WERI-Rb-1 (cell line): ENCODE measurements at regions not wholly inside any gene's neighbourhood (a gene's known extent, or its start where the extent isn't known, plus 50 kb on each side); places are given as distances from the start of the nearest gene placed in this dataset.

Source experiments
- DNase-seq: peaks from one replicate; pipeline ENCODE4 v3.0.0-alpha.2; 2020
- H3K27ac ChIP-seq: fragments of 250-450 bp; sonication (Bioruptor Pico); 2 replicates; pipeline ENCODE4 v1.5.1; 2020; ENCODE audit warnings: mild to moderate bottlenecking, moderate library complexity
- H3K27me3 ChIP-seq: fragments of 250-450 bp; sonication (Bioruptor Pico); 2 replicates; pipeline ENCODE4 v1.5.1; 2021; ENCODE audit warnings: mild to moderate bottlenecking, low read depth, moderate library complexity; ENCODE audit not compliant: insufficient read depth, severe bottlenecking
- H3K36me3 ChIP-seq: fragments of 250-450 bp; sonication (Bioruptor Pico); 2 replicates; pipeline ENCODE4 v1.5.1; 2020; ENCODE audit warnings: mild to moderate bottlenecking, moderate library complexity
- H3K4me3 ChIP-seq: 2 replicates; pipeline ENCODE4 v1.5.1; 2011; ENCODE audit warnings: low read depth, mild to moderate bottlenecking, control low read depth, low read length
- H3K9me3 ChIP-seq: fragments of 250-450 bp; sonication (Bioruptor Pico); 2 replicates; pipeline ENCODE4 v1.5.1; 2021; ENCODE audit warnings: mild to moderate bottlenecking, moderate library complexity; ENCODE audit not compliant: severe bottlenecking
- TF ChIP-seq, protein P1 (sequence below): IDR thresholded peaks from 2 replicates; pipeline ENCODE4 v1.5.1; 2011; ENCODE audit warnings: low read depth, mild to moderate bottlenecking, control low read depth, inconsistent platforms, low read length

DNA sequence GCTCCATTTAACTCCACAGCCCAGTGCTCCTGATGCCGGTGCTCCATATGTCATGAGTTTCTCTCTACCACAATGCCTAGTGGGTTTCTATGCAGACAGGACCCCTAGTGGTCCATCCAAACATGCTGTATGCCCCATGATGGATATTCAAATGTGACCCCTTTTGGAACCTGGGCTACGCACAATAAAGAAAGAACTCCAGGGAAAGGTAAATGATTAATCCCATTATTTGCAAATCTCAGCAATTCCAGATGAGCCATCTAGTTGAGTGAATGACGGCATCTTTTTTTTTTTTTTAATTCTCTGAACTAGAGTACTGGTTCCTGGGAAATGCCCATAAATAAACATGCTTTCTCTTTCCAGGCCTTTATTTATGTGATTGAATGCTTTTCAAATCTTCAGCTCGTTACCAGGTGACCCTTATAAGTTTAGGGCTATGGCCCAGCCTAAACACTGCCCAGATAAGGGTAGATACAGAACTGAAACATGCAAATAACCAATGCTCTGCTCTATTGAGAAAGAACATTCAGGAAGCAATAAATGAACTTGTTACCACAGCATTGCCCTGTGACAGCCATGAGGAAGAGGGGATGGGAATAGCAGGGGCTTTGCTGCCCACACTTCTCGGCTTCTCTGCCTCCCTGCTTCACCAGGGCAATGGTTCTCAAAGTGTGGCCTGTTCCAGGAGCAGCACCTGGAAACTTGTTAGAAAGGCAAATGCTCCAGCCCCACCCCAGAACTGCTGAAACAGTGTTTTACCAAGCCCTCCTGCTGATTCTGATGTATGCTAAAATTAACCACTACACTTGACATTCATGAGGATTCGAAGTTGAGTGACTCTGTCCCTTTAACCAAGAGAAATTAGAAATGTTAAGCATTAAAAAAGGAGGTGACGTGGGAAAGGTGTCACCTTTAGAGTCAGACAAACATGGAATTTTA is 151.7 kb downstream of the SEC16B start:
- Histone ChIP-seq H3K27ac (no peak overlapping the region), H3K9me3 (peaks cover 3% of the 10 kb centered on the region), H3K36me3 (no peaks in the 10 kb centered on the region), H3K27me3 (no peaks in the 10 kb centered on the region), H3K4me3 (no peak overlapping the region)
- TF ChIP-seq, protein P1, sequence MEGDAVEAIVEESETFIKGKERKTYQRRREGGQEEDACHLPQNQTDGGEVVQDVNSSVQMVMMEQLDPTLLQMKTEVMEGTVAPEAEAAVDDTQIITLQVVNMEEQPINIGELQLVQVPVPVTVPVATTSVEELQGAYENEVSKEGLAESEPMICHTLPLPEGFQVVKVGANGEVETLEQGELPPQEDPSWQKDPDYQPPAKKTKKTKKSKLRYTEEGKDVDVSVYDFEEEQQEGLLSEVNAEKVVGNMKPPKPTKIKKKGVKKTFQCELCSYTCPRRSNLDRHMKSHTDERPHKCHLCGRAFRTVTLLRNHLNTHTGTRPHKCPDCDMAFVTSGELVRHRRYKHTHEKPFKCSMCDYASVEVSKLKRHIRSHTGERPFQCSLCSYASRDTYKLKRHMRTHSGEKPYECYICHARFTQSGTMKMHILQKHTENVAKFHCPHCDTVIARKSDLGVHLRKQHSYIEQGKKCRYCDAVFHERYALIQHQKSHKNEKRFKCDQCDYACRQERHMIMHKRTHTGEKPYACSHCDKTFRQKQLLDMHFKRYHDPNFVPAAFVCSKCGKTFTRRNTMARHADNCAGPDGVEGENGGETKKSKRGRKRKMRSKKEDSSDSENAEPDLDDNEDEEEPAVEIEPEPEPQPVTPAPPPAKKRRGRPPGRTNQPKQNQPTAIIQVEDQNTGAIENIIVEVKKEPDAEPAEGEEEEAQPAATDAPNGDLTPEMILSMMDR: 0 out of 2 replicates have a peak, but pooled peaks have one; percentile 8
- no peak for DNase-seq

DNA sequence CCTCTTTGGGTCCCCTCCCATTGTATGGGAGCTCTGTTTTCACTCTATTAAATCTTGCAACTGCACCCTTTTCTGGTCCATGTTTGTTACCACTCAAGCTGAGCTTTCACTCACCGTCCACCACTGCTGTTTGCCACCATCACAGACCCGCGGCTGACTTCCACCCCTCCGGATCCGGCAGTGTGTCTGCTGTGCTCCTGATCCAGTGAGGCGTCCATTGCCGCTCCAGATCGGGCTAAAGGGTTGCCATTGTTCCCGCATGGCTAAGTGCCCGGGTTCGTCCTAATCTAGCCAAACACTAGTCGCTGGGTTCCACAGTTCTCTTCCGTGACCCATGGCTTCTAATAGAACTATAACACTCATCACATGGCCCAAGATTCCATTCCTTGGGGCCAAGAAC is 157.2 kb downstream of the SEC16B start:
- no peak for DNase-seq
- TF ChIP-seq, protein P1: no peak
- H3K27me3 ChIP-seq: peaks cover 2% of the 10 kb centered on the region
- peaks cover 7% of the 10 kb centered on the region for H3K9me3 ChIP-seq
- no peak overlapping the region for H3K27ac ChIP-seq
- H3K36me3 ChIP-seq: no peaks in the 10 kb centered on the region
- H3K4me3 ChIP-seq: no peak overlapping the region

DNA sequence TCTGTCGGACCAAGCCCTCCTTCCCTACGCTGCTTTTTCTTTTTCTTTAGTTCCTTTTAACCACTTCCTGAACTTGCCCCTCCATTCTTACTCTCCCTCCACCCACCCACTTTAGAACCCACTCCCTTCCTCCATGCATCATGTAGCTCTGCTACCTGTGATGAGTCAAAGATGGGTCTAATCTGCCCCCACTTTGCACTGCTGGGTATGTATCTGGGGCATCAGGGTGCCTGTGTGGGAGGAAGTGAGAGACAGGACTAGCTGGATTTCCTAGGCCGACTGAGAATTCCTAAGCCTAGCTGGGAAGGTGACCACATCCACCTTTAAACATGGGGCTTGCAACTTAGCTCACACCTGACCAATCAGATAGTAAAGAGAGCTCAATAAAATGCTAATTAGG is 157.7 kb downstream of the SEC16B start:
- no peak overlapping the region for H3K27ac ChIP-seq
- H3K4me3 ChIP-seq: no peak overlapping the region
- H3K9me3 ChIP-seq: peaks cover 8% of the 10 kb centered on the region
- peaks cover 2% of the 10 kb centered on the region for H3K27me3 ChIP-seq
- no peaks in the 10 kb centered on the region for H3K36me3 ChIP-seq
- no peak for DNase-seq
- TF ChIP-seq, protein P1: no peak

DNA sequence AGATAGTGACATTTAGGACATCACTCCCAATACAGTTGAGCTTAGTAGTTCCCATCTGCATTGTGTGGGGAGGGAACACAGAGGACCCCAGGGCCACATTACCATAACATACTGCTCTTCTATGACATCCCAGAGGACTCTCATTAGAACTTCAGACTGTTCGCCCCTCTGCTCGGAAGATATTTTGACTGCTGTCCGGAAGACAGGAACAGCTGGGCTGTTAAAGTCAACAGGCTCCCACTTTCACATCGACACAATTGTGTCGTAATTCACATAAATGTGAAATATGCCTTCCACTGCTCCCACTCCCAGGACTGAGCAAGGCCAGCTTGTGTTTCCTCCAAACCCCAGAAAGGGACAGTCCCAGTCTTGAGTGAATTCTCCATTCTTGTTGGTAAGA is 158.4 kb downstream of the SEC16B start:
- Histone ChIP-seq H3K36me3 (no peaks in the 10 kb centered on the region), H3K4me3 (no peak overlapping the region), H3K9me3 (peaks cover 11% of the 10 kb centered on the region), H3K27ac (no peak overlapping the region), H3K27me3 (peaks cover 2% of the 10 kb centered on the region)
- no peak for DNase-seq
- TF ChIP-seq, protein P1: no peak

DNA sequence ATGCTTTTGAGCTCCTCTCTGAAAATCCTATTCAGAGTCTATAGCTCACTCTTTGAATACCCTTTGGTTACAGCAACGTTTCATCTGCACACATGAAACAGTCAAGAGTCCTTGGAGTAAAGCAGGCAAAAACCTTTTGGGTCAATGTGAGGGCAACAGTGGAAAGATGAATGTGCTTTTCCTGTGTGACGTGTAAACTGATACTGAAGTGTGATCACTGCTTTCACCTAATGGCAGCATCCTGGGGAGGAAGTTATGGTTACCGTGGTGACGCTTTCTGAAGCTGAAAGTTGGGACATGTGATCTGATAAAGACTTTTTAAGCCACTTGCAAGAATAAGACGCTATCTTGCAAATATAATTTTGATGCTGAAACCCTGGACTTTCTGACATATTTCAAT is 160.0 kb downstream of the SEC16B start:
- peaks cover 8% of the 10 kb centered on the region for H3K9me3 ChIP-seq
- no peaks in the 10 kb centered on the region for H3K36me3 ChIP-seq
- H3K27ac ChIP-seq: no peak overlapping the region
- no peak for DNase-seq
- H3K4me3 ChIP-seq: no peak overlapping the region
- TF ChIP-seq, protein P1: no peak
- peaks cover 2% of the 10 kb centered on the region for H3K27me3 ChIP-seq
